HepG2 (cell line): ENCODE measurements at regions not wholly inside any gene's neighbourhood (a gene's known extent, or its start where the extent isn't known, plus 50 kb on each side); places are given as distances from the start of the nearest gene placed in this dataset.

Source experiments
- BRCA1 ChIP-seq: sonication (generic); formaldehyde crosslinking; IDR thresholded peaks from 2 replicates; pipeline ENCODE4 v1.4.0; 2020; ENCODE audit warnings: missing genetic modification reagents
- CC2D1A ChIP-seq: sonication (generic); formaldehyde crosslinking; IDR thresholded peaks from 2 replicates; pipeline ENCODE4 v1.8.1; 2023; ENCODE audit warnings: mild to moderate bottlenecking, missing genetic modification reagents
- CTCF ChIP-seq: sonication (generic); formaldehyde crosslinking; IDR thresholded peaks from 2 replicates; pipeline ENCODE4 v1.5.0; 2020; ENCODE audit warnings: mild to moderate bottlenecking, missing genetic modification reagents, moderate library complexity
- EP300 ChIP-seq, 3 experiments: sonication (generic) in 1 of 3; formaldehyde crosslinking in 1 of 3; IDR thresholded peaks; 2 replicates each; pipeline versions ENCODE4 v1.5.1 to v1.6.1; 2011 to 2020; ENCODE audit warnings: low read depth in 2 of 3, low read length in 2 of 3, borderline replicate concordance in 1 of 3, improper control_type of control experiment in 1 of 3, mild to moderate bottlenecking in 1 of 3, missing genetic modification reagents in 1 of 3, moderate library complexity in 1 of 3
- GABPA ChIP-seq, 2 experiments: IDR thresholded peaks; 2 replicates each; pipeline ENCODE4 v1.6.1; 2011 to 2016; ENCODE audit warnings: low read depth in 2 of 2, low read length in 1 of 2, missing biosample characterization in 1 of 2, missing genetic modification characterization in 1 of 2
- HMG20B ChIP-seq: conservative IDR thresholded peaks from 2 replicates; pipeline ENCODE4 v1.6.1; 2016; ENCODE audit warnings: missing genetic modification reagents, missing compliant biosample characterization
- KDM6A ChIP-seq: IDR thresholded peaks from 2 replicates; pipeline ENCODE4 v1.6.1; 2016; ENCODE audit warnings: low read depth
- PRDM15 ChIP-seq: sonication (generic); formaldehyde crosslinking; IDR thresholded peaks from 2 replicates; pipeline ENCODE4 v1.4.0; 2020; ENCODE audit warnings: missing genetic modification reagents
- TAF1 ChIP-seq: sonication (generic); formaldehyde crosslinking; IDR thresholded peaks from 2 replicates; pipeline ENCODE4 v1.4.0; 2020; ENCODE audit warnings: missing genetic modification reagents
- ZSCAN9 ChIP-seq: IDR thresholded peaks from 2 replicates; pipeline ENCODE4 v1.6.1; 2016; ENCODE audit warnings: borderline replicate concordance

- TF ChIP-seq GABPA (IDR thresholded peaks at IDR 0.05; ENCODE audit: low read depth, low read length) (no peak), GABPA (CRISPR knock-in tag; IDR thresholded peaks at IDR 0.05; ENCODE audit: low read depth) (no peak), PRDM15 (CRISPR knock-in tag) (no peak), KDM6A (CRISPR knock-in tag) (no peak), HMG20B (CRISPR knock-in tag) (no peak), TAF1 (CRISPR knock-in tag) (no peak), BRCA1 (no peak), CC2D1A (CRISPR knock-in tag) (no peak), EP300 (IDR thresholded peaks at IDR 0.05; ENCODE audit: low read depth in 2 of 2, low read length in 2 of 2) (no peak), EP300 (CRISPR knock-in tag; IDR thresholded peaks at IDR 0.05; ENCODE audit: borderline replicate concordance) (no peak), ZSCAN9 (no peak), CTCF (CRISPR knock-in tag) (no peak)
Observed at GRCh38 chr1:233735331-233735730, 121.4 kb downstream of the KCNK1 start.
